ENCODE measurements at regions not wholly inside any gene's neighbourhood (a gene's known extent, or its start where the extent isn't known, plus 50 kb on each side); places are given as distances from the start of the nearest gene placed in this dataset.

- H3K27me3 Mint-ChIP-seq (ENCODE audit: insufficient read depth, low read depth, poor library complexity): peaks cover 8% of the 10 kb centered on the region
- Histone ChIP-seq H3K4me2 (no peak overlapping the region), H3K9me2 (ENCODE audit: insufficient read depth) (no peaks in the 10 kb centered on the region), H3K27me3 (ENCODE audit: insufficient read depth) (no peaks in the 10 kb centered on the region), H3F3A (replicated peaks; ENCODE audit: low read depth) (no peaks in the 10 kb centered on the region), H3K79me2 (replicated peaks; ENCODE audit: insufficient read depth) (no peaks in the 10 kb centered on the region), H3K4me3 (no peak overlapping the region), H3K4me1 (ENCODE audit: insufficient read depth) (no peaks in the 10 kb centered on the region), H4K20me1 (replicated peaks; ENCODE audit: insufficient read depth) (no peaks in the 10 kb centered on the region), H3K36me3 (ENCODE audit: insufficient read depth) (no peaks in the 10 kb centered on the region), H2AFZ (no peak overlapping the region), H3K27ac (ENCODE audit: low read depth) (no peak overlapping the region)
- peaks cover 35% of the 10 kb centered on the region for H3K36me3 Mint-ChIP-seq (ENCODE audit: low read depth)
- ATAC-seq (no peak), DNase-seq (ENCODE audit: low spot score) (no peak)
- H3K9me3 Mint-ChIP-seq: peaks cover 94% of the 10 kb centered on the region
- TF ChIP-seq ETS1 (IDR thresholded peaks at IDR 0.05) (no peak), CREB1 (CRISPR knock-in tag; IDR thresholded peaks at IDR 0.05; ENCODE audit: low read depth) (no peak), STAT1 (IDR thresholded peaks at IDR 0.05; ENCODE audit: unreplicated experiment) (no peak), REST (IDR thresholded peaks at IDR 0.05; ENCODE audit: unreplicated experiment) (no peak)
- no peak overlapping the region for H3K4me3 Mint-ChIP-seq
- H3K4me1 Mint-ChIP-seq: no peaks in the 10 kb centered on the region
- no peak overlapping the region for H3K27ac Mint-ChIP-seq
Observed at GRCh38 chr7:68185631-68186456, 1189.2 kb downstream of the TYW1 start.

- Mint-ChIP-seq H3K27ac (no peak overlapping the region), H3K27me3 (ENCODE audit: insufficient read depth, low read depth, poor library complexity) (peaks cover 8% of the 10 kb centered on the region)
- no peak for TF ChIP-seq CTCF (conservative IDR thresholded peaks at IDR 0.05; ENCODE audit: low read depth in 2 of 2)
- TF ChIP-seq JUNB (IDR thresholded peaks at IDR 0.05; ENCODE audit: unreplicated experiment): no peak
- TF ChIP-seq EZH2phosphoT487 (IDR thresholded peaks at IDR 0.05; ENCODE audit: unreplicated experiment): no peak
- no peak for TF ChIP-seq ZNF462 (CRISPR knock-in tag; IDR thresholded peaks at IDR 0.05)
- TF ChIP-seq STAT1 (IDR thresholded peaks at IDR 0.05; ENCODE audit: unreplicated experiment): no peak
Observed at GRCh38 chr7:68187532-68187931, 1190.9 kb downstream of the TYW1 start.

More at GRCh38 chr7:68187532-68187931, 1190.9 kb downstream of the TYW1 start:
- H3K36me3 ChIP-seq (ENCODE audit: insufficient read depth): no peaks in the 10 kb centered on the region
- H3K27ac ChIP-seq (ENCODE audit: low read depth): no peak overlapping the region
- Mint-ChIP-seq H3K4me3 (no peak overlapping the region), H3K36me3 (ENCODE audit: low read depth) (peaks cover 35% of the 10 kb centered on the region), H3K9me3 (peaks cover 94% of the 10 kb centered on the region), H3K4me1 (no peaks in the 10 kb centered on the region)
- no peaks in the 10 kb centered on the region for H3K4me1 ChIP-seq (ENCODE audit: insufficient read depth)
- ATAC-seq (no peak), DNase-seq (ENCODE audit: low spot score) (no peak)
- H3K79me2 ChIP-seq (replicated peaks; ENCODE audit: insufficient read depth): no peaks in the 10 kb centered on the region
- no peaks in the 10 kb centered on the region for H3K27me3 ChIP-seq (ENCODE audit: insufficient read depth)
- no peaks in the 10 kb centered on the region for H3F3A ChIP-seq (replicated peaks; ENCODE audit: low read depth)
- no peak overlapping the region for H3K4me3 ChIP-seq
- no peaks in the 10 kb centered on the region for H4K20me1 ChIP-seq (replicated peaks; ENCODE audit: insufficient read depth)
- H3K4me2 ChIP-seq: no peak overlapping the region
- no peaks in the 10 kb centered on the region for H3K9me2 ChIP-seq (ENCODE audit: insufficient read depth)
- H2AFZ ChIP-seq: no peak overlapping the region
